Testis (tissue), 2 donors: ENCODE measurements at regions not wholly inside any gene's neighbourhood (a gene's known extent, or its start where the extent isn't known, plus 50 kb on each side); places are given as distances from the start of the nearest gene placed in this dataset.

Experiments
- POLR2A ChIP-seq: fragments of 450-650 bp; IDR thresholded peaks from one replicate; pipeline ENCODE4 v1.6.1; 2017; ENCODE audit warnings: antibody characterized with exemption, mild to moderate bottlenecking, moderate library complexity
- TF ChIP-seq, protein P1 (sequence below), 3 experiments: fragments of 450-650 bp in 2 of 3; fragments of 200-600 bp in 1 of 3; sonication (generic) in 1 of 3; IDR thresholded peaks; one replicate each; pipeline ENCODE4 v1.5.1; 2016 to 2019; ENCODE audit warnings: antibody characterized with exemption in 3 of 3, mild to moderate bottlenecking in 2 of 3, moderate library complexity in 1 of 3

DNA sequence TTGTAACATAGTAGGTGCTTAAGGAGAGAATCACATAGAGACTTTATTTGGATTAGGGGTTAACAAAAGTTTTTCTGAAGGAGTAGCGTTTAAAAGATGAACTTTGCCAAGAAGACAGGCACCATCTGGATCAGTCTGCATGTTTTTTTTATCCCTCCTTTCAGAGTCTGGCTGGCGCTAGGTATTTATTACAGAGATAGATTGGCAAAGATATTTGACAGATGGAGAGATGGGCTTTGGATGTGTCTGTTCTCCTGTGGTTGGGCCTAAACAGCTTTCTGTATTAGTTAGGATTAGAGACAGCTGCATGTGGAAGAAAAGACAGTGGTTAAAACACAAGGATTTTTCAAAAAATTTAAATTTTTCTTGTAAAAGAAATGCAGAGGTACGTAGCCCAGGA is 133.9 kb downstream of the C12orf75 start:
- no peak for TF ChIP-seq POLR2A
- TF ChIP-seq, protein P1, sequence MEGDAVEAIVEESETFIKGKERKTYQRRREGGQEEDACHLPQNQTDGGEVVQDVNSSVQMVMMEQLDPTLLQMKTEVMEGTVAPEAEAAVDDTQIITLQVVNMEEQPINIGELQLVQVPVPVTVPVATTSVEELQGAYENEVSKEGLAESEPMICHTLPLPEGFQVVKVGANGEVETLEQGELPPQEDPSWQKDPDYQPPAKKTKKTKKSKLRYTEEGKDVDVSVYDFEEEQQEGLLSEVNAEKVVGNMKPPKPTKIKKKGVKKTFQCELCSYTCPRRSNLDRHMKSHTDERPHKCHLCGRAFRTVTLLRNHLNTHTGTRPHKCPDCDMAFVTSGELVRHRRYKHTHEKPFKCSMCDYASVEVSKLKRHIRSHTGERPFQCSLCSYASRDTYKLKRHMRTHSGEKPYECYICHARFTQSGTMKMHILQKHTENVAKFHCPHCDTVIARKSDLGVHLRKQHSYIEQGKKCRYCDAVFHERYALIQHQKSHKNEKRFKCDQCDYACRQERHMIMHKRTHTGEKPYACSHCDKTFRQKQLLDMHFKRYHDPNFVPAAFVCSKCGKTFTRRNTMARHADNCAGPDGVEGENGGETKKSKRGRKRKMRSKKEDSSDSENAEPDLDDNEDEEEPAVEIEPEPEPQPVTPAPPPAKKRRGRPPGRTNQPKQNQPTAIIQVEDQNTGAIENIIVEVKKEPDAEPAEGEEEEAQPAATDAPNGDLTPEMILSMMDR (IDR thresholded peaks at IDR 0.05), result no peak
